ENCODE measurements at regions not wholly inside any gene's neighbourhood (a gene's known extent, or its start where the extent isn't known, plus 50 kb on each side); places are given as distances from the start of the nearest gene placed in this dataset.
A peak's percentile ranks its signal among the peaks of the same experiment; 100 is the strongest.

GRCh38 chr11:105407101-105407500 is 202.8 kb upstream of the GRIA4 start:
- Histone ChIP-seq H2BK15ac (replicated peaks; ENCODE audit: low read depth) (no peak overlapping the region), H3K4me1 (ENCODE audit: control insufficient read depth, low read depth, low read length) (no peaks in the 10 kb centered on the region)

GRCh38 chr11:105401269-105401809 is 208.5 kb upstream of the GRIA4 start:
- H2BK5ac ChIP-seq (ENCODE audit: low read length) = no peak overlapping the region
- no peak overlapping the region for H4K8ac ChIP-seq (ENCODE audit: low read depth, low read length)
- H3K56ac ChIP-seq (ENCODE audit: low read length) = no peak overlapping the region
- H2BK120ac ChIP-seq (ENCODE audit: low read depth, low read length) = no peak overlapping the region
- no peak overlapping the region for H3K4me2 ChIP-seq (ENCODE audit: low read length)
- no peaks in the 10 kb centered on the region for H3K79me1 ChIP-seq (ENCODE audit: low read length)
- H3K27ac ChIP-seq (ENCODE audit: low read depth, low read length) = no peak overlapping the region
- H3K4ac ChIP-seq (ENCODE audit: low read depth, low read length) = no peak overlapping the region
- no CpG with 5 or more reads among the region's 2 CpGs for WGBS (ENCODE audit: extremely low coverage, insufficient coverage, low lambda C conversion rate)
- no peaks in the 10 kb centered on the region for H3K79me2 ChIP-seq (ENCODE audit: control insufficient read depth, insufficient read depth, low read length)
- H3K9ac ChIP-seq (ENCODE audit: low read length) = no peak overlapping the region
- no peak overlapping the region for H4K5ac ChIP-seq (ENCODE audit: low read length)
- no peak overlapping the region for H2AK5ac ChIP-seq (ENCODE audit: low read length)
- no peak overlapping the region for H2BK15ac ChIP-seq (replicated peaks; ENCODE audit: low read depth)
- H3K18ac ChIP-seq (ENCODE audit: low read length) = no peak overlapping the region
- H3K4me1 ChIP-seq (ENCODE audit: control insufficient read depth, low read depth, low read length) = no peaks in the 10 kb centered on the region
- H3K36me3 ChIP-seq (ENCODE audit: control insufficient read depth, insufficient read depth, low read length) = no peaks in the 10 kb centered on the region
- no peak for DNase-seq
- H3K27me3 ChIP-seq (ENCODE audit: insufficient read depth, low read length, poor library complexity) = no peaks in the 10 kb centered on the region
- no peak overlapping the region for H3K23ac ChIP-seq (ENCODE audit: low read length)
- no peak overlapping the region for H3K4me3 ChIP-seq (ENCODE audit: low read length)

More at GRCh38 chr11:105407101-105407500, 202.8 kb upstream of the GRIA4 start:
- no peaks in the 10 kb centered on the region for H3K36me3 ChIP-seq (ENCODE audit: control insufficient read depth, insufficient read depth, low read length)
- no peak overlapping the region for H3K56ac ChIP-seq (ENCODE audit: low read length)
- H4K5ac ChIP-seq (ENCODE audit: low read length) = no peak overlapping the region
- H3K4me3 ChIP-seq (ENCODE audit: low read length) = no peak overlapping the region
- no peak overlapping the region for H3K4me2 ChIP-seq (ENCODE audit: low read length)
- no peaks in the 10 kb centered on the region for H3K79me1 ChIP-seq (ENCODE audit: low read length)
- H2BK120ac ChIP-seq (ENCODE audit: low read depth, low read length) = no peak overlapping the region
- no peak overlapping the region for H3K18ac ChIP-seq (ENCODE audit: low read length)
- H2AK5ac ChIP-seq (ENCODE audit: low read length) = no peak overlapping the region
- H3K27me3 ChIP-seq (ENCODE audit: insufficient read depth, low read length, poor library complexity) = no peaks in the 10 kb centered on the region
- no peak overlapping the region for H3K23ac ChIP-seq (ENCODE audit: low read length)
- no peak overlapping the region for H3K9ac ChIP-seq (ENCODE audit: low read length)
- no peak for DNase-seq
- no peak overlapping the region for H3K4ac ChIP-seq (ENCODE audit: low read depth, low read length)
- H4K8ac ChIP-seq (ENCODE audit: low read depth, low read length) = no peak overlapping the region
- H3K79me2 ChIP-seq (ENCODE audit: control insufficient read depth, insufficient read depth, low read length) = no peaks in the 10 kb centered on the region
- H3K27ac ChIP-seq (ENCODE audit: low read depth, low read length) = no peak overlapping the region
- H2BK5ac ChIP-seq (ENCODE audit: low read length) = no peak overlapping the region
- WGBS (ENCODE audit: extremely low coverage, insufficient coverage, low lambda C conversion rate) = no CpG with 5 or more reads among the region's 1 CpG

- Histone ChIP-seq H3K4me2 (ENCODE audit: low read length) (no peak overlapping the region), H3K27ac (ENCODE audit: low read depth, low read length) (no peak overlapping the region), H4K5ac (ENCODE audit: low read length) (no peak overlapping the region), H3K4me1 (ENCODE audit: control insufficient read depth, low read depth, low read length) (no peaks in the 10 kb centered on the region), H2BK120ac (ENCODE audit: low read depth, low read length) (no peak overlapping the region), H3K79me2 (ENCODE audit: control insufficient read depth, insufficient read depth, low read length) (no peaks in the 10 kb centered on the region), H2AK5ac (ENCODE audit: low read length) (no peak overlapping the region), H3K79me1 (ENCODE audit: low read length) (no peaks in the 10 kb centered on the region), H3K4me3 (ENCODE audit: low read length) (no peak overlapping the region), H2BK5ac (ENCODE audit: low read length) (no peak overlapping the region), H3K27me3 (ENCODE audit: insufficient read depth, low read length, poor library complexity) (no peaks in the 10 kb centered on the region), H3K18ac (ENCODE audit: low read length) (no peak overlapping the region), H3K4ac (ENCODE audit: low read depth, low read length) (no peak overlapping the region), H3K23ac (ENCODE audit: low read length) (no peak overlapping the region), H3K36me3 (ENCODE audit: control insufficient read depth, insufficient read depth, low read length) (no peaks in the 10 kb centered on the region), H2BK15ac (replicated peaks; ENCODE audit: low read depth) (no peak overlapping the region), H3K9ac (ENCODE audit: low read length) (no peak overlapping the region), H4K8ac (ENCODE audit: low read depth, low read length) (no peak overlapping the region), H3K56ac (ENCODE audit: low read length) (no peak overlapping the region)
- DNase-seq = no peak
- WGBS (ENCODE audit: extremely low coverage, insufficient coverage, low lambda C conversion rate) = no CpG with 5 or more reads among the region's 6 CpGs
Measured at GRCh38 chr11:105399511-105399910, 210.4 kb upstream of the GRIA4 start.

- Histone ChIP-seq H3K27me3 (ENCODE audit: insufficient read depth, low read length, poor library complexity) (no peaks in the 10 kb centered on the region), H3K23ac (ENCODE audit: low read length) (no peak overlapping the region), H3K36me3 (ENCODE audit: control insufficient read depth, insufficient read depth, low read length) (no peaks in the 10 kb centered on the region), H3K4ac (ENCODE audit: low read depth, low read length) (no peak overlapping the region), H2BK15ac (replicated peaks; ENCODE audit: low read depth) (no peak overlapping the region), H3K9ac (ENCODE audit: low read length) (no peak overlapping the region), H3K4me2 (ENCODE audit: low read length) (no peak overlapping the region), H2BK5ac (ENCODE audit: low read length) (no peak overlapping the region), H3K79me1 (ENCODE audit: low read length) (no peaks in the 10 kb centered on the region), H3K4me3 (ENCODE audit: low read length) (no peak overlapping the region), H3K79me2 (ENCODE audit: control insufficient read depth, insufficient read depth, low read length) (no peaks in the 10 kb centered on the region), H2AK5ac (ENCODE audit: low read length) (no peak overlapping the region), H2BK120ac (ENCODE audit: low read depth, low read length) (no peak overlapping the region), H3K4me1 (ENCODE audit: control insufficient read depth, low read depth, low read length) (no peaks in the 10 kb centered on the region), H3K56ac (ENCODE audit: low read length) (no peak overlapping the region), H4K8ac (ENCODE audit: low read depth, low read length) (no peak overlapping the region), H3K27ac (ENCODE audit: low read depth, low read length) (no peak overlapping the region), H3K18ac (ENCODE audit: low read length) (no peak overlapping the region), H4K5ac (ENCODE audit: low read length) (no peak overlapping the region)
- no peak for DNase-seq
Measured at GRCh38 chr11:105398636-105399035, 211.2 kb upstream of the GRIA4 start.

GRCh38 chr11:105393326-105393725 is 216.5 kb upstream of the GRIA4 start:
- no peak overlapping the region for H2BK5ac ChIP-seq (ENCODE audit: low read length)
- no peak overlapping the region for H3K56ac ChIP-seq (ENCODE audit: low read length)
- peak; percentile 4 for DNase-seq
- H3K4me2 ChIP-seq (ENCODE audit: low read length) = no peak overlapping the region
- no peak overlapping the region for H3K9ac ChIP-seq (ENCODE audit: low read length)
- H3K4me1 ChIP-seq (ENCODE audit: control insufficient read depth, low read depth, low read length) = no peaks in the 10 kb centered on the region
- H3K79me1 ChIP-seq (ENCODE audit: low read length) = no peaks in the 10 kb centered on the region
- H3K18ac ChIP-seq (ENCODE audit: low read length) = no peak overlapping the region
- H2BK15ac ChIP-seq (replicated peaks; ENCODE audit: low read depth) = no peak overlapping the region
- no peak overlapping the region for H3K4me3 ChIP-seq (ENCODE audit: low read length)
- no peak overlapping the region for H4K5ac ChIP-seq (ENCODE audit: low read length)
- H4K8ac ChIP-seq (ENCODE audit: low read depth, low read length) = no peak overlapping the region
- no peak overlapping the region for H3K4ac ChIP-seq (ENCODE audit: low read depth, low read length)
- H3K36me3 ChIP-seq (ENCODE audit: control insufficient read depth, insufficient read depth, low read length) = no peaks in the 10 kb centered on the region
- no CpG with 5 or more reads among the region's 2 CpGs for WGBS (ENCODE audit: extremely low coverage, insufficient coverage, low lambda C conversion rate)
- no peak overlapping the region for H3K27ac ChIP-seq (ENCODE audit: low read depth, low read length)
- no peak overlapping the region for H3K23ac ChIP-seq (ENCODE audit: low read length)
- H2AK5ac ChIP-seq (ENCODE audit: low read length) = no peak overlapping the region
- no peaks in the 10 kb centered on the region for H3K27me3 ChIP-seq (ENCODE audit: insufficient read depth, low read length, poor library complexity)
- H2BK120ac ChIP-seq (ENCODE audit: low read depth, low read length) = no peak overlapping the region
- H3K79me2 ChIP-seq (ENCODE audit: control insufficient read depth, insufficient read depth, low read length) = no peaks in the 10 kb centered on the region

- no peak overlapping the region for H2BK120ac ChIP-seq (ENCODE audit: low read depth, low read length)
- H4K8ac ChIP-seq (ENCODE audit: low read depth, low read length) = no peak overlapping the region
- no peak overlapping the region for H2BK15ac ChIP-seq (replicated peaks; ENCODE audit: low read depth)
- H3K27ac ChIP-seq (ENCODE audit: low read depth, low read length) = no peak overlapping the region
- H3K18ac ChIP-seq (ENCODE audit: low read length) = no peak overlapping the region
- no peaks in the 10 kb centered on the region for H3K27me3 ChIP-seq (ENCODE audit: insufficient read depth, low read length, poor library complexity)
- H3K4ac ChIP-seq (ENCODE audit: low read depth, low read length) = no peak overlapping the region
- H3K4me1 ChIP-seq (ENCODE audit: control insufficient read depth, low read depth, low read length) = no peaks in the 10 kb centered on the region
- DNase-seq = no peak
- no peak overlapping the region for H3K4me3 ChIP-seq (ENCODE audit: low read length)
- no peak overlapping the region for H3K23ac ChIP-seq (ENCODE audit: low read length)
- WGBS (ENCODE audit: extremely low coverage, insufficient coverage, low lambda C conversion rate) = no CpG with 5 or more reads among the region's 1 CpG
- no peaks in the 10 kb centered on the region for H3K79me2 ChIP-seq (ENCODE audit: control insufficient read depth, insufficient read depth, low read length)
- H2BK5ac ChIP-seq (ENCODE audit: low read length) = no peak overlapping the region
- no peak overlapping the region for H3K4me2 ChIP-seq (ENCODE audit: low read length)
- H3K9ac ChIP-seq (ENCODE audit: low read length) = no peak overlapping the region
- H3K56ac ChIP-seq (ENCODE audit: low read length) = no peak overlapping the region
- no peaks in the 10 kb centered on the region for H3K36me3 ChIP-seq (ENCODE audit: control insufficient read depth, insufficient read depth, low read length)
- H4K5ac ChIP-seq (ENCODE audit: low read length) = no peak overlapping the region
- no peak overlapping the region for H2AK5ac ChIP-seq (ENCODE audit: low read length)
- H3K79me1 ChIP-seq (ENCODE audit: low read length) = no peaks in the 10 kb centered on the region
Measured at GRCh38 chr11:105392556-105392955, 217.3 kb upstream of the GRIA4 start.
